ENCODE measurements at regions not wholly inside any gene's neighbourhood (a gene's known extent, or its start where the extent isn't known, plus 50 kb on each side); places are given as distances from the start of the nearest gene placed in this dataset.

DNA sequence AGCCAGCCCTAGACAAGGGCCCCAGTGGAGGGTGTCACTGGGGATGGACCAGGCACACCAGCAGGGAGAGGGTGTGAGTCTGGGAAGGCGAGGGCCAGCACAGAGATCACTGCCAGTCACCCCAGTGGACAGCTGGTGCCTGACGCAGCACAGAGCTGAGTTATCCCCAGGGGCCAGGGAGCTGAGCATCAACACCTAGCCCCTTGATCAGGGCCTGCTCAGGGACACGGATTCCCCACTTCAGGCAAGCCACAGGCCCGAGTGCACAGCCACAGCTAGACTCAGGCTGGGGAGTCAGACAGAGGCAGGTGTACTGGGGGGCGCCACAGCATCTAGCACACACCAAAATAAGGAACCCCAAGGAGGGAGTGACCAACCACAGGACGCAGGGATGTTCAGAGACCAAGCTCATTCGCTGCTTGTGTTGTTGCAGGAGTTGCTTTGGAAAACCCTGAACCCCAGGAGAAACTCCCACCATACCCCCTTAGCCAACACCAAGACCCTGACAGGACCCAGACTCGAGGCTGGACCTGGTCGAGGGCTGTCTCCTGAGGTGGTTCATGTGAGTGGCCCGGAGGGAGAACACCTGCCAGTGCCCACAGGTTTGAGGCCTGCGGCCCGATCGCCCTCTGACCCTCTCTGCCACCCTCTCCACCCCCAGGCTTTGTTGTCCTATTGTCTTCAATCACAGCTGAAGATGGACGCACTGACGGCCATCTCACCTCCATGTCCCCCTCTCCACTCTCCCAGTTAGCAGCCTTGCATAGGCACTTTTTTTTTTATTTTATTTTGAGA, 146.8 kb downstream of the TPRA1 start:
- POLR2A ChIA-PET, result no interaction called here

More for the DNA sequence above, 146.8 kb downstream of the TPRA1 start:
- CTCF ChIA-PET, result no interaction called here
- BruUV-seq (replicated peaks), result no TSS peak
- no peaks in the 10 kb centered on the region for H4K20me1 ChIP-seq (ENCODE audit: insufficient read depth)
- ATAC-seq (no peak), DNase-seq (ENCODE audit: low read depth, low spot score) (no peak)
- no peak for TF ChIP-seq ATF3 (IDR thresholded peaks at IDR 0.05)
- TF ChIP-seq POLR2A (IDR thresholded peaks at IDR 0.05; ENCODE audit: borderline replicate concordance, extremely low read depth, insufficient read depth, insufficient read length), result no peak
- no peak for TF ChIP-seq EGR1 (IDR thresholded peaks at IDR 0.05; ENCODE audit: low read depth)
- no peak for TF ChIP-seq ZBTB33 (IDR thresholded peaks at IDR 0.05; ENCODE audit: extremely low read depth, insufficient replicate concordance, low read length)
- no peak for TF ChIP-seq SRF (IDR thresholded peaks at IDR 0.05; ENCODE audit: low read depth)
- no peak for TF ChIP-seq ZNF274 (IDR thresholded peaks at IDR 0.05; ENCODE audit: low read depth, low read length)
- no peak for TF ChIP-seq CBX3 (IDR thresholded peaks at IDR 0.05; ENCODE audit: low read depth)
- TF ChIP-seq, protein P1, sequence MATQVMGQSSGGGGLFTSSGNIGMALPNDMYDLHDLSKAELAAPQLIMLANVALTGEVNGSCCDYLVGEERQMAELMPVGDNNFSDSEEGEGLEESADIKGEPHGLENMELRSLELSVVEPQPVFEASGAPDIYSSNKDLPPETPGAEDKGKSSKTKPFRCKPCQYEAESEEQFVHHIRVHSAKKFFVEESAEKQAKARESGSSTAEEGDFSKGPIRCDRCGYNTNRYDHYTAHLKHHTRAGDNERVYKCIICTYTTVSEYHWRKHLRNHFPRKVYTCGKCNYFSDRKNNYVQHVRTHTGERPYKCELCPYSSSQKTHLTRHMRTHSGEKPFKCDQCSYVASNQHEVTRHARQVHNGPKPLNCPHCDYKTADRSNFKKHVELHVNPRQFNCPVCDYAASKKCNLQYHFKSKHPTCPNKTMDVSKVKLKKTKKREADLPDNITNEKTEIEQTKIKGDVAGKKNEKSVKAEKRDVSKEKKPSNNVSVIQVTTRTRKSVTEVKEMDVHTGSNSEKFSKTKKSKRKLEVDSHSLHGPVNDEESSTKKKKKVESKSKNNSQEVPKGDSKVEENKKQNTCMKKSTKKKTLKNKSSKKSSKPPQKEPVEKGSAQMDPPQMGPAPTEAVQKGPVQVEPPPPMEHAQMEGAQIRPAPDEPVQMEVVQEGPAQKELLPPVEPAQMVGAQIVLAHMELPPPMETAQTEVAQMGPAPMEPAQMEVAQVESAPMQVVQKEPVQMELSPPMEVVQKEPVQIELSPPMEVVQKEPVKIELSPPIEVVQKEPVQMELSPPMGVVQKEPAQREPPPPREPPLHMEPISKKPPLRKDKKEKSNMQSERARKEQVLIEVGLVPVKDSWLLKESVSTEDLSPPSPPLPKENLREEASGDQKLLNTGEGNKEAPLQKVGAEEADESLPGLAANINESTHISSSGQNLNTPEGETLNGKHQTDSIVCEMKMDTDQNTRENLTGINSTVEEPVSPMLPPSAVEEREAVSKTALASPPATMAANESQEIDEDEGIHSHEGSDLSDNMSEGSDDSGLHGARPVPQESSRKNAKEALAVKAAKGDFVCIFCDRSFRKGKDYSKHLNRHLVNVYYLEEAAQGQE (IDR thresholded peaks at IDR 0.05; ENCODE audit: low read depth), result no peak
- TF ChIP-seq ZFX (IDR thresholded peaks at IDR 0.05), result no peak
- no peak for TF ChIP-seq TCF7L2 (IDR thresholded peaks at IDR 0.05; ENCODE audit: borderline replicate concordance, extremely low read depth, insufficient read depth, insufficient read length)
- no peak for TF ChIP-seq FOSL1 (IDR thresholded peaks at IDR 0.05; ENCODE audit: low read depth)
- no peaks in the 10 kb centered on the region for H3K9me2 ChIP-seq (ENCODE audit: insufficient read depth)
- no peaks in the 10 kb centered on the region for H3K4me1 ChIP-seq (ENCODE audit: control insufficient read depth in 1 of 2, insufficient read depth in 2 of 2, low read length in 2 of 2)
- H3K27ac ChIP-seq (ENCODE audit: low read depth, low read length), result no peak overlapping the region
- H3K27me3 ChIP-seq (ENCODE audit: insufficient read depth, low read length), result no peaks in the 10 kb centered on the region
- no peak overlapping the region for H2AFZ ChIP-seq (ENCODE audit: low read depth, low read length, poor library complexity, severe bottlenecking)
- no peak overlapping the region for H3K9ac ChIP-seq (ENCODE audit: low read length)
- no peaks in the 10 kb centered on the region for H3K79me2 ChIP-seq (ENCODE audit: insufficient read depth, low read length)
- H3K4me2 ChIP-seq (ENCODE audit: low read length), result no peak overlapping the region
- no peak overlapping the region for H3K4me3 ChIP-seq (replicated peaks in 1 of 2; ENCODE audit: low read depth in 1 of 2, low read length in 2 of 2)
- intact Hi-C loops (cut with micrococcal nuclease), result no loop called here
- H3K36me3 ChIP-seq (ENCODE audit: control insufficient read depth in 1 of 2, insufficient read depth in 2 of 2, low read length in 2 of 2), result no peaks in the 10 kb centered on the region
- no peaks in the 10 kb centered on the region for H3K9me3 ChIP-seq (ENCODE audit: control insufficient read depth in 1 of 2, insufficient read depth in 1 of 2, low read depth in 1 of 2, low read length in 2 of 2)
- RAD21 ChIA-PET (ENCODE audit: low non-redundant PET in 1 of 2, low total read pairs in 2 of 2, uncharacterized antibody in 2 of 2, unreplicated experiment in 2 of 2), result no interaction called here

Measured in HCT116 (cell line).